ENCODE measurements at regions not wholly inside any gene's neighbourhood (a gene's known extent, or its start where the extent isn't known, plus 50 kb on each side); places are given as distances from the start of the nearest gene placed in this dataset.

GRCh38 chr4:11719879-11720278, 291.2 kb upstream of the HS3ST1 start:
- ATAC-seq (ENCODE audit: poor library complexity) (no peak), DNase-seq (no peak)
- intact Hi-C loops (cut with DNase I, micrococcal nuclease) = loop anchor here (5.0 to 10.0 kb wide), 2 partner anchors 1135 to 1143 kb away; no protein-coding TSS in a partner anchor
- no peak overlapping the region for H3K4me3 Mint-ChIP-seq
- Histone ChIP-seq H3K27me3 (ENCODE audit: control insufficient read depth in 1 of 2, insufficient read depth in 2 of 2, low read length in 2 of 2) (no peaks in the 10 kb centered on the region), H3K4me3 (ENCODE audit: low read length) (no peak overlapping the region), H3K36me3 (ENCODE audit: insufficient read depth, low read length) (no peaks in the 10 kb centered on the region), H3K9me3 (ENCODE audit: control insufficient read depth in 1 of 2, insufficient read depth in 1 of 2, low read length in 2 of 2) (no peaks in the 10 kb centered on the region), H3K27ac (ENCODE audit: low read depth in 1 of 2, low read length in 2 of 2) (no peak overlapping the region), H3K4me1 (ENCODE audit: insufficient read depth, low read length) (no peaks in the 10 kb centered on the region)
- H3K36me3 Mint-ChIP-seq (ENCODE audit: low read depth) = no peaks in the 10 kb centered on the region
- H3K9me3 Mint-ChIP-seq = no peaks in the 10 kb centered on the region
- TF ChIP-seq CTCF (IDR thresholded peaks at IDR 0.05) = no peak
- H3K27me3 Mint-ChIP-seq = peaks cover 27% of the 10 kb centered on the region
- no peak overlapping the region for H3K27ac Mint-ChIP-seq
- H3K4me1 Mint-ChIP-seq (ENCODE audit: low read depth) = no peaks in the 10 kb centered on the region
- ChIA-PET POLR2A (no interaction called here), CTCF (no interaction called here)

- no peak for TF ChIP-seq CTCF (IDR thresholded peaks at IDR 0.05)
- no peaks in the 10 kb centered on the region for H3K9me3 ChIP-seq (ENCODE audit: control insufficient read depth in 1 of 2, insufficient read depth in 1 of 2, low read length in 2 of 2)
- no peak overlapping the region for H3K4me3 Mint-ChIP-seq
- ATAC-seq (ENCODE audit: poor library complexity) (no peak), DNase-seq (no peak)
- peaks cover 21% of the 10 kb centered on the region for H3K27me3 Mint-ChIP-seq
- no peaks in the 10 kb centered on the region for H3K4me1 ChIP-seq (ENCODE audit: insufficient read depth, low read length)
- no peaks in the 10 kb centered on the region for H3K4me1 Mint-ChIP-seq (ENCODE audit: low read depth)
- H3K36me3 Mint-ChIP-seq (ENCODE audit: low read depth) = no peaks in the 10 kb centered on the region
- H3K4me3 ChIP-seq (ENCODE audit: low read length) = no peak overlapping the region
- POLR2A ChIA-PET = no interaction called here
- no peaks in the 10 kb centered on the region for H3K9me3 Mint-ChIP-seq
- CTCF ChIA-PET = no interaction called here
- H3K27me3 ChIP-seq (ENCODE audit: control insufficient read depth in 1 of 2, insufficient read depth in 2 of 2, low read length in 2 of 2) = no peaks in the 10 kb centered on the region
- no peak overlapping the region for H3K27ac ChIP-seq (ENCODE audit: low read depth in 1 of 2, low read length in 2 of 2)
- intact Hi-C loops (cut with DNase I, micrococcal nuclease) = no loop called here
- no peaks in the 10 kb centered on the region for H3K36me3 ChIP-seq (ENCODE audit: insufficient read depth, low read length)
- H3K27ac Mint-ChIP-seq = no peak overlapping the region
Measured at GRCh38 chr4:11715753-11716521, 287.2 kb upstream of the HS3ST1 start.

DNA sequence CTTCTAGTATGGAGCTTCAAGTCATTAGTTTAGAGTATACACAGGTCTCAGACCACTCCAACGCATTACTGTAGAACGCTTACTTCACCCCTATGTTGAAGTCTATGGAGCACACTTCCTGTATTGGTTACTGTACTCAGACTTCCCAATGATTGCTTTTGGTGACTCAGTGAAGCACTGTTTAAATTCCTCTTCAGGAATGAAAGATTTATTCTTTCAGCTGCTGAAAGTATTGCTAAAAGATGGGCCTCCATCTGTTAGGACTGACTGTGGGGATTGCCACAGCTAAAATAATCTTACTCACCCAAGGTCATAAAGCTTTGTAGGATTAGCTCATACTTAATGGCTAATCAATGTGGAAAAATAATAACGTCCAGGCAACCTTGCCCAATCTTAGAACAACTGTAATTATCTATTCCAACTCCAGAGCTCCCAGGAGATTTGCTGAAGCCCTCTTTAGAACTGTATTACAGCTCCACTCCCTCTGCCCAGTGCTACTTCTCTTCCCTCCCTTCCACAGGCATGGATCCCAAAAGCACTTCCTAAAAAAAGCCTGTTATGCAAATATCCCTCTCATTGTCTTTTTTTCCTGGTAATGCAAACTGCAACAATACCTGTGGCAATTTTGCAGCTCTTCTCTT, 281.9 kb upstream of the HS3ST1 start:
- H3K27me3 Mint-ChIP-seq = peaks cover 31% of the 10 kb centered on the region
- Histone ChIP-seq H3K4me3 (ENCODE audit: low read length) (no peak overlapping the region), H3K27me3 (ENCODE audit: control insufficient read depth in 1 of 2, insufficient read depth in 2 of 2, low read length in 2 of 2) (peaks cover 0 to 7% of the 10 kb centered on the region in 2 experiments), H3K27ac (ENCODE audit: low read depth in 1 of 2, low read length in 2 of 2) (no peak overlapping the region), H3K36me3 (ENCODE audit: insufficient read depth, low read length) (no peaks in the 10 kb centered on the region), H3K4me1 (ENCODE audit: insufficient read depth, low read length) (no peaks in the 10 kb centered on the region), H3K9me3 (ENCODE audit: control insufficient read depth in 1 of 2, insufficient read depth in 1 of 2, low read length in 2 of 2) (no peaks in the 10 kb centered on the region)
- no peaks in the 10 kb centered on the region for H3K36me3 Mint-ChIP-seq (ENCODE audit: low read depth)
- POLR2A ChIA-PET = no interaction called here
- ATAC-seq (ENCODE audit: poor library complexity) (no peak), DNase-seq (no peak)
- intact Hi-C loops (cut with DNase I, micrococcal nuclease) = no loop called here
- CTCF ChIA-PET = no interaction called here
- no peak overlapping the region for H3K27ac Mint-ChIP-seq
- H3K9me3 Mint-ChIP-seq = no peaks in the 10 kb centered on the region
- no peak for TF ChIP-seq CTCF (IDR thresholded peaks at IDR 0.05)
- H3K4me1 Mint-ChIP-seq (ENCODE audit: low read depth) = no peaks in the 10 kb centered on the region
- H3K4me3 Mint-ChIP-seq = no peak overlapping the region
